ENCODE measurements at regions not wholly inside any gene's neighbourhood (a gene's known extent, or its start where the extent isn't known, plus 50 kb on each side); places are given as distances from the start of the nearest gene placed in this dataset.

GRCh38 chr3:102169915-102170479 is 264.8 kb upstream of the ZPLD1 start:
- DNase-seq (ENCODE audit: low spot score): no peak
- Histone ChIP-seq H3K4me1 (ENCODE audit: insufficient read depth, low read length, poor library complexity, severe bottlenecking) (no peaks in the 10 kb centered on the region), H3K9me3 (ENCODE audit: low read depth, low read length, poor library complexity, severe bottlenecking) (no peaks in the 10 kb centered on the region), H3K27ac (ENCODE audit: low read depth, low read length, poor library complexity, severe bottlenecking) (no peak overlapping the region), H3K27me3 (replicated peaks; ENCODE audit: insufficient read depth, low read depth, low read length, poor library complexity) (no peaks in the 10 kb centered on the region), H3K4me3 (ENCODE audit: low read depth, low read length, poor library complexity, severe bottlenecking) (no peak overlapping the region), H3K36me3 (ENCODE audit: insufficient read depth, low read length, poor library complexity, severe bottlenecking) (no peaks in the 10 kb centered on the region)
- intact Hi-C loops (cut with micrococcal nuclease; ENCODE audit: unreplicated experiment): no loop called here
- ChIA-PET POLR2A (ENCODE audit: low non-redundant PET) (no interaction called here), CTCF (no interaction called here)
- BruUV-seq (replicated peaks): no TSS peak
- TF ChIP-seq CTCF (conservative IDR thresholded peaks at IDR 0.05; ENCODE audit: low read depth, low read length) (no peak), EZH2 (IDR thresholded peaks at IDR 0.05; ENCODE audit: borderline replicate concordance, low read depth, low read length, poor library complexity, severe bottlenecking) (no peak)

- TF ChIP-seq EZH2 (IDR thresholded peaks at IDR 0.05; ENCODE audit: borderline replicate concordance, low read depth, low read length, poor library complexity, severe bottlenecking) (no peak), CTCF (conservative IDR thresholded peaks at IDR 0.05; ENCODE audit: low read depth, low read length) (no peak)
- Histone ChIP-seq H3K9me3 (ENCODE audit: low read depth, low read length, poor library complexity, severe bottlenecking) (no peaks in the 10 kb centered on the region), H3K4me1 (ENCODE audit: insufficient read depth, low read length, poor library complexity, severe bottlenecking) (no peaks in the 10 kb centered on the region), H3K27me3 (replicated peaks; ENCODE audit: insufficient read depth, low read depth, low read length, poor library complexity) (no peaks in the 10 kb centered on the region), H3K27ac (ENCODE audit: low read depth, low read length, poor library complexity, severe bottlenecking) (no peak overlapping the region), H3K36me3 (ENCODE audit: insufficient read depth, low read length, poor library complexity, severe bottlenecking) (no peaks in the 10 kb centered on the region), H3K4me3 (ENCODE audit: low read depth, low read length, poor library complexity, severe bottlenecking) (no peak overlapping the region)
- CTCF ChIA-PET: no interaction called here
- no TSS peak for BruUV-seq (replicated peaks)
- POLR2A ChIA-PET (ENCODE audit: low non-redundant PET): no interaction called here
- intact Hi-C loops (cut with micrococcal nuclease; ENCODE audit: unreplicated experiment): no loop called here
- DNase-seq (ENCODE audit: low spot score): no peak
These were observed 264.3 kb upstream of the ZPLD1 start for GRCh38 chr3:102170545-102170944.

- POLR2A ChIA-PET (ENCODE audit: low non-redundant PET): interaction anchor here (0.6 kb wide), 1 partner anchor 1105 kb away, joined by 3 read pairs; no protein-coding TSS in a partner anchor
- DNase-seq (ENCODE audit: low spot score): no peak
- H3K4me1 ChIP-seq (ENCODE audit: insufficient read depth, low read length, poor library complexity, severe bottlenecking): peaks cover 11% of the 10 kb centered on the region
- H3K4me3 ChIP-seq (ENCODE audit: low read depth, low read length, poor library complexity, severe bottlenecking): no peak overlapping the region
- H3K9me3 ChIP-seq (ENCODE audit: low read depth, low read length, poor library complexity, severe bottlenecking): no peaks in the 10 kb centered on the region
- H3K36me3 ChIP-seq (ENCODE audit: insufficient read depth, low read length, poor library complexity, severe bottlenecking): no peaks in the 10 kb centered on the region
- no peak overlapping the region for H3K27ac ChIP-seq (ENCODE audit: low read depth, low read length, poor library complexity, severe bottlenecking)
- CTCF ChIA-PET: no interaction called here
- intact Hi-C loops (cut with micrococcal nuclease; ENCODE audit: unreplicated experiment): no loop called here
- TF ChIP-seq EZH2 (IDR thresholded peaks at IDR 0.05; ENCODE audit: borderline replicate concordance, low read depth, low read length, poor library complexity, severe bottlenecking): no peak
- no peak for TF ChIP-seq CTCF (conservative IDR thresholded peaks at IDR 0.05; ENCODE audit: low read depth, low read length)
- BruUV-seq (replicated peaks): no TSS peak
- H3K27me3 ChIP-seq (replicated peaks; ENCODE audit: insufficient read depth, low read depth, low read length, poor library complexity): no peaks in the 10 kb centered on the region
These were observed 260.5 kb upstream of the ZPLD1 start for GRCh38 chr3:102174312-102174712.

Data from A673 (cell line).